Epithelial cell of proximal tubule (primary cell): ENCODE measurements at regions not wholly inside any gene's neighbourhood (a gene's known extent, or its start where the extent isn't known, plus 50 kb on each side); places are given as distances from the start of the nearest gene placed in this dataset.

Source experiments
- DNase-seq: peaks from one replicate; pipeline ENCODE4 v3.0.0-alpha.2; 2011; ENCODE audit warnings: low read depth
- H3K4me3 ChIP-seq: 2 replicates; pipeline ENCODE4 v1.5.1; 2011; ENCODE audit warnings: low read depth, mild to moderate bottlenecking, low read length
- TF ChIP-seq, protein P1 (sequence below): conservative IDR thresholded peaks from 2 replicates; pipeline ENCODE4 v1.5.1; 2012; ENCODE audit warnings: low read depth, mild to moderate bottlenecking, low read length

DNA sequence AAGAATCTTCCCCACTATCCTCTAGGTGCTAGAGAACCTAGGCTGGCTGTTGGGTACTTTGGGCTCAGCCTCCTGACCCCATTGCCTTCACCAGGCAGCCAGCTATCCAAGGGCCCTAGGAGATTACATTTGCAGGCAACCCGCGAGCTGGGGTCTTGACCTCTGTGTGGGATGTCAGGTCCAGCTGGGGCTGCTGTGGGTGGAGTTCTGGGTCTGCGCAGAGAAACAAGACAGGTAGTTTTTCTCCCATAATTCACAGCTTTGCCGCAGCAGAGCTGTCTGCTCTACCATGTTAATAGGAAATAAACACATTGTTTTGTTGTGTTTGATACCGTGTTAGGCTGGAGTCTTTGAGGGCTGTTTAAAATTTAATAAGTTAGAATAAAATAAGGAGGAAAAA, 142.8 kb upstream of the PLET1 start:
- DNase-seq = no peak
- TF ChIP-seq, protein P1, sequence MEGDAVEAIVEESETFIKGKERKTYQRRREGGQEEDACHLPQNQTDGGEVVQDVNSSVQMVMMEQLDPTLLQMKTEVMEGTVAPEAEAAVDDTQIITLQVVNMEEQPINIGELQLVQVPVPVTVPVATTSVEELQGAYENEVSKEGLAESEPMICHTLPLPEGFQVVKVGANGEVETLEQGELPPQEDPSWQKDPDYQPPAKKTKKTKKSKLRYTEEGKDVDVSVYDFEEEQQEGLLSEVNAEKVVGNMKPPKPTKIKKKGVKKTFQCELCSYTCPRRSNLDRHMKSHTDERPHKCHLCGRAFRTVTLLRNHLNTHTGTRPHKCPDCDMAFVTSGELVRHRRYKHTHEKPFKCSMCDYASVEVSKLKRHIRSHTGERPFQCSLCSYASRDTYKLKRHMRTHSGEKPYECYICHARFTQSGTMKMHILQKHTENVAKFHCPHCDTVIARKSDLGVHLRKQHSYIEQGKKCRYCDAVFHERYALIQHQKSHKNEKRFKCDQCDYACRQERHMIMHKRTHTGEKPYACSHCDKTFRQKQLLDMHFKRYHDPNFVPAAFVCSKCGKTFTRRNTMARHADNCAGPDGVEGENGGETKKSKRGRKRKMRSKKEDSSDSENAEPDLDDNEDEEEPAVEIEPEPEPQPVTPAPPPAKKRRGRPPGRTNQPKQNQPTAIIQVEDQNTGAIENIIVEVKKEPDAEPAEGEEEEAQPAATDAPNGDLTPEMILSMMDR = no peak
- no peak overlapping the region for H3K4me3 ChIP-seq

DNA sequence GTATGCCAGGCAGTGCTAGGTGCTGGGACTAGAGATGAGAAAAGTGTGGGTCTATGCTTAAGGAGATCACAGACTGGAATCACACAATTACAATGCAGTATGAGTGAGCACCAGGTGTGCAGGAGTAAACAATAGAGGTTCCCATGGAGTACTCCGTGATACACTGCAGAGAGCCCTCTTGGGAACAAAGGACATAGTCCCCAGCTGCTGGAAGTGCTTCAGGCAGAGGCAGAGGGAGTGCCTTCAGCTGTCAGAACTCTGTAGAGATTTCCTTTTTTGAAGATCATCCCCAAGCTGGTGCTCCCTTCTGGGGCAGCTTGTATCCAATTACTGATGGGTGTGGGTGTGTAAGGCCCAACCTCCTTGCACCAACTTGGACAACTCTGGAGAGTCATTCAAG, 143.5 kb upstream of the PLET1 start:
- TF ChIP-seq, protein P1 = no peak
- DNase-seq = no peak
- no peak overlapping the region for H3K4me3 ChIP-seq

DNA sequence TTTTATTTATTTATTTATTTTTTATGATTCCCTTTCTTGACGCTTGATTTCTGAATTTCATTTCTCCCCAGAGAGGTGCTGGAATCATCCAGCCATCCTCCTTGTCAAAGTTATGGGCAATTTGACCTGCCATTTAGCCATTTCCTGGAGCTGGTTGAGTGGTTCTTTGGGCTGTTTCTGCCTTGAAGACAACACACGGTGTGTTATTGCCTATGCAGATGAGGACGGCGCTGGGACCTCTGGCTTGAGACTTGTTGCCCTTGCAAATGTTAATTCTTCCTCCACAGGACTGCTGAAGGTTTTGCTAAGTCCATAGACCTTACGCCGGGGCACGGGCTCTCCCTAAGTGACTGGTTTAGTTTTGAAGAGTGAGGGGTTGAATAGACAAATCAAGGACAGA, 147.9 kb upstream of the PLET1 start:
- TF ChIP-seq, protein P1 = no peak
- H3K4me3 ChIP-seq = no peak overlapping the region
- DNase-seq = no peak

DNA sequence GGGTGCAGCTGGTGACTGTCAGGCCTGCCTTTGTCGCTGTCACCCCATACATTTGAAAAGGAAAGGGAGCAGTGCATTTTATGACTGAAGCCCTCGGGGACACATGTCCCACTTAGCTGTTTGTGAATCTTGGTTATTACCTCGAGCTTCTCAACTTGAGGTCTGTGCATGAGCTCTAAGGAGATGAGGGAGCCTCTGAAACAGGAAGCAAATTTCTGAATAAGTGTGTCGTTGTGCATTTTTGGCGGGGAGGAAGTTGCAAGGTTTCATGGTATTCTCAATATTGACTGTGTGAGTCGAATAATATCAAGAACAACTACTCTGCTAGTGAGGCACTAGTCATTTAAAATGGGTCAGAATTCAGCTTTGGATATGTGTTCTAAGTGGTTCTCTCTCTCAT, 149.7 kb upstream of the PLET1 start:
- no peak for DNase-seq
- TF ChIP-seq, protein P1 = no peak
- H3K4me3 ChIP-seq = no peak overlapping the region

DNA sequence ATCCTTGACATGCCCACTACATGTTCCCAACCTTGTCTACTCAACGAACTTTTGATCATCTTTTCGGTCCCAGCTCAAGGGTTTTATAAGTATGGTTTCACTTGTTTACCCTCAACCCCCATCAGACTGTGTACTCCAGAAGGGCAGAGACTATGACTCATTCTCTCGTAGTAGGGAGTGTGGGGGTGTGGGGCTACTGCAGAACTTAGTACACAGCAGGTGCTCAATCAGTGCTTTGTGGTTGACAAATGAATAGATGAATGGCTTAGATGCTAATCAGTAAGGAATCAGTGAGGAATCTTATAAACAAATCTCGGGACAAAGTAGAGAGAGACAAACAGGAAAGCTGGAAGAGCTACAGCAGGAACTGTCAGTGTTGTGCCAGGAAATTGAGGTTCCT, 151.7 kb upstream of the PLET1 start:
- H3K4me3 ChIP-seq = no peak overlapping the region
- TF ChIP-seq, protein P1 = no peak
- no peak for DNase-seq

DNA sequence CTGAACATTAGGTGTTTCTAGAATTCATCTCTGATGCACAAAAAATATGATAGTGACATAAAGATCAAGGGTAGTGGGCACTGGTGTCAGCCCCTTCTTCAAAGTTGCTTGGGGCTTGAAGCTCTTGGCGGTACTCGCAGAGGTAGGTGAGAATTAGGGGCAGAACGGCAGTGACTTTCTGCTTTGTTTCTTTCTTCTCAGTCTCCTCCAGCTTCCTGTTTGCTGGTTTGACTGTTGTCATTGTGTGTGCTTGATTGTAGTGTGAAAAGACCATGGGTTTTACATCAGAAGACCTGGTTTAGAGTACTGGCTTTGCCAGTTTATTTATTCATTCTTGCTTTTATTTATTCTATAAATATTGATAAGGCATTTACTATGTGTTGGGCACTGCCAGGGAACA, 156.7 kb upstream of the PLET1 start:
- TF ChIP-seq, protein P1 = no peak
- H3K4me3 ChIP-seq = no peak overlapping the region
- no peak for DNase-seq

DNA sequence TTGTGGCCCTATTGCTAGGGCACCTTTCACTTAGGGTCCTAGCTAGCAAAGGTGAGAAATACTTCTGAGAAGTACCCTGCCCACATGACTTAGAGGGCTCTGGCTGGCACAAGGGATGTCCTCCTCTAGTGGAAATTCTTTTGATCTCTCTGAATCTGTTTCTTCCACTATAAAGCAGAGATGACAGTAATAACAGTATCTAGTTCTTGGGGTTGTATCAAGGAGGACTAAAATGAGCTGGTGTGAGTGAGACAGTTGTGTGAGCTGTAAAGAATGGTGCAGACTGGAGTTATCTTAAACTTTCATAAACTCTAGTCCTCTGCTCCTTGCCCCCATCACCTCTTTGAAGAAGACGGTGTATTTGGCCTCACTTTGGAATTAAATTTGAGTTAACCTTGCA, 157.8 kb upstream of the PLET1 start:
- TF ChIP-seq, protein P1 = no peak
- DNase-seq = no peak
- H3K4me3 ChIP-seq = no peak overlapping the region
